Kidney (tissue), 13 donors: ENCODE measurements at regions not wholly inside any gene's neighbourhood (a gene's known extent, or its start where the extent isn't known, plus 50 kb on each side); places are given as distances from the start of the nearest gene placed in this dataset.
A peak's percentile ranks its signal among the peaks of the same experiment; 100 is the strongest.
"Not testable (repeated sequence)": the region's sequence is repeated elsewhere in the genome, so short reads cannot be mapped to it uniquely, and the experiment has no call there.

ENCODE experiments used
- DNase-seq, 5 donors: peaks; one replicate each; pipeline ENCODE4 v3.0.0-alpha.2; 2013 to 2020
- FAIRE-seq: peaks from 2 replicates; lab custom pipeline; 2012; peaks lifted over from hg19 to GRCh38; lab: Jason Lieb, UNC
- H3K27ac ChIP-seq, 2 donors: one replicate each; pipeline ENCODE4 v1.7.0; 2013; ENCODE audit warnings: low read depth in 2 of 2, low read length in 2 of 2, inconsistent platforms in 1 of 2
- H3K27me3 ChIP-seq: one replicate; pipeline ENCODE4 v1.7.1; 2013; ENCODE audit warnings: low read length, inconsistent platforms; ENCODE audit not compliant: control insufficient read depth, insufficient read depth
- H3K36me3 ChIP-seq, 3 donors: one replicate each; pipeline versions ENCODE4 v1.7.0 to v1.7.1; 2013; ENCODE audit warnings: low read length in 3 of 3, control low read depth in 1 of 3, inconsistent platforms in 1 of 3; ENCODE audit not compliant: insufficient read depth in 3 of 3, control insufficient read depth in 2 of 3
- H3K4me1 ChIP-seq, 3 donors: one replicate each; pipeline versions ENCODE4 v1.7.0 to v1.7.1; 2013; ENCODE audit warnings: low read length in 3 of 3, inconsistent platforms in 1 of 3, low read depth in 1 of 3; ENCODE audit not compliant: control insufficient read depth in 2 of 3, insufficient read depth in 2 of 3
- H3K4me3 ChIP-seq, 3 donors: one replicate each; pipeline versions ENCODE4 v1.7.0 to v1.8.1; 2013; ENCODE audit warnings: low read length in 3 of 3, control low read depth in 1 of 3, inconsistent platforms in 1 of 3
- H3K9ac ChIP-seq, 3 donors: one replicate each; pipeline versions ENCODE4 v1.7.0 to v1.7.1; 2013; ENCODE audit warnings: low read length in 3 of 3, control low read depth in 1 of 3, inconsistent platforms in 1 of 3
- H3K9me3 ChIP-seq, 3 donors: one replicate each; pipeline versions ENCODE4 v1.7.0 to v1.7.1; 2013; ENCODE audit warnings: low read length in 3 of 3, control low read depth in 1 of 3, inconsistent platforms in 1 of 3; ENCODE audit not compliant: control insufficient read depth in 2 of 3, insufficient read depth in 1 of 3
- CTCF ChIP-seq: IDR thresholded peaks from 3 replicates; pipeline ENCODE4 v1.5.1; 2012; ENCODE audit warnings: mild to moderate bottlenecking, moderate library complexity, borderline replicate concordance; ENCODE audit not compliant: insufficient read depth; ENCODE audit errors: extremely low read depth
- intact Hi-C: fragments of 100-400 bp; cut with DNase I; formaldehyde crosslinking; loops from one replicate; pipeline ENCODE4 v1.11.1; 2022
- donor health status: control.
- donor health status: control.
- donor health status: control.
- donor health status: control.
- donor health status: control.
- donor health status: DM: yes; HTN: yes; CAD: no.
- donor health status: Normal renal cell carcinoma (clear cell type).

- Histone ChIP-seq H3K9ac (no peak overlapping the region), H3K4me1 (no peaks in the 10 kb centered on the region), H3K27me3 (no peaks in the 10 kb centered on the region), H3K36me3 (no peaks in the 10 kb centered on the region), H3K9me3 (no peaks in the 10 kb centered on the region), H3K27ac (no peak overlapping the region), H3K4me3 (no peak overlapping the region)
- DNase-seq = no peak
- TF ChIP-seq CTCF = no peak
- FAIRE-seq = no peak
- intact Hi-C loops = no loop called here
Observed at GRCh38 chr4:124828382-124828781, 115.8 kb upstream of the ANKRD50 start.

GRCh38 chr4:124817531-124817930 is 105.0 kb upstream of the ANKRD50 start:
- Histone ChIP-seq H3K27ac (no peak overlapping the region), H3K36me3 (no peaks in the 10 kb centered on the region), H3K27me3 (no peaks in the 10 kb centered on the region), H3K9ac (no peak overlapping the region), H3K4me1 (no peaks in the 10 kb centered on the region), H3K4me3 (no peak overlapping the region), H3K9me3 (no peaks in the 10 kb centered on the region)
- DNase-seq (no peak), FAIRE-seq (no peak)
- no peak for TF ChIP-seq CTCF
- intact Hi-C loops = no loop called here

- FAIRE-seq, intact Hi-C loops, H3K36me3 ChIP-seq, H3K4me1 ChIP-seq, H3K27me3 ChIP-seq, H3K9me3 ChIP-seq, H3K4me3 ChIP-seq, DNase-seq, H3K27ac ChIP-seq, H3K9ac ChIP-seq: not testable (repeated sequence)
Observed at GRCh38 chr4:124812203-124812602, 99.7 kb upstream of the ANKRD50 start.

- peak in 2 of 5 donors; percentile 33 to 50 for DNase-seq
- Histone ChIP-seq H3K27ac (no peak overlapping the region), H3K36me3 (no peaks in the 10 kb centered on the region), H3K9me3 (peaks cover 0 to 6% (median 0%) of the 10 kb centered on the region in 3 donors), H3K9ac (no peak overlapping the region), H3K4me3 (no peak overlapping the region), H3K4me1 (no peaks in the 10 kb centered on the region), H3K27me3 (no peaks in the 10 kb centered on the region)
- intact Hi-C loops = no loop called here
- TF ChIP-seq CTCF = no peak
- no peak for FAIRE-seq
Observed at GRCh38 chr4:124810827-124811226, 98.3 kb upstream of the ANKRD50 start.
